Hepatocyte (in vitro differentiated cells): ENCODE measurements at regions not wholly inside any gene's neighbourhood (a gene's known extent, or its start where the extent isn't known, plus 50 kb on each side); places are given as distances from the start of the nearest gene placed in this dataset.

Source experiments
- DNase-seq: peaks from one replicate; pipeline ENCODE4 v3.0.0-alpha.2; 2016; ENCODE audit warnings: low spot score
- H2AFZ ChIP-seq: fragments of 200-600 bp; sonication (generic); 2 replicates; pipeline ENCODE4 v1.6.0; 2016; ENCODE audit warnings: antibody characterized with exemption, mild to moderate bottlenecking
- H3K27ac ChIP-seq: fragments of 200-600 bp; sonication (generic); 2 replicates; pipeline ENCODE4 v1.5.1; 2016; ENCODE audit warnings: mild to moderate bottlenecking
- H3K27me3 ChIP-seq: fragments of 200-600 bp; sonication (generic); 2 replicates; pipeline ENCODE4 v1.6.1; 2016
- H3K36me3 ChIP-seq: fragments of 200-600 bp; sonication (generic); replicated peaks from 2 replicates; pipeline ENCODE4 v1.5.1; 2016; ENCODE audit warnings: low read depth; ENCODE audit not compliant: insufficient read depth
- H3K4me1 ChIP-seq: fragments of 200-600 bp; sonication (generic); 2 replicates; pipeline ENCODE4 v1.5.1; 2016; ENCODE audit warnings: mild to moderate bottlenecking, moderate library complexity; ENCODE audit not compliant: insufficient read depth
- H3K4me2 ChIP-seq: fragments of 200-600 bp; sonication (generic); 2 replicates; pipeline ENCODE4 v1.6.0; 2016
- H3K4me3 ChIP-seq: fragments of 200-600 bp; sonication (generic); 2 replicates; pipeline ENCODE4 v1.5.1; 2016; ENCODE audit warnings: mild to moderate bottlenecking
- H3K79me2 ChIP-seq: fragments of 200-600 bp; sonication (generic); 2 replicates; pipeline ENCODE4 v1.6.0; 2017; ENCODE audit warnings: mild to moderate bottlenecking
- H3K9me2 ChIP-seq: fragments of 200-600 bp; sonication (generic); replicated peaks from 2 replicates; pipeline ENCODE4 v1.6.0; 2017; ENCODE audit warnings: mild to moderate bottlenecking; ENCODE audit not compliant: insufficient read depth
- H3K9me3 ChIP-seq: fragments of 200-600 bp; sonication (generic); 2 replicates; pipeline ENCODE4 v1.5.1; 2016; ENCODE audit warnings: low read depth, mild to moderate bottlenecking
- H4K20me1 ChIP-seq: fragments of 200-600 bp; sonication (generic); 2 replicates; pipeline ENCODE4 v1.6.0; 2016; ENCODE audit warnings: mild to moderate bottlenecking; ENCODE audit not compliant: insufficient read depth, poor library complexity, severe bottlenecking
- EZH2 ChIP-seq: fragments of 200-600 bp; sonication (generic); IDR thresholded peaks from 2 replicates; pipeline ENCODE4 v1.6.1; 2016; ENCODE audit warnings: antibody characterized with exemption, mild to moderate bottlenecking, borderline replicate concordance
- EZH2phosphoT487 ChIP-seq: fragments of 200-600 bp; sonication (generic); IDR thresholded peaks from one replicate; pipeline ENCODE4 v1.6.1; 2018; ENCODE audit warnings: antibody characterized with exemption, mild to moderate bottlenecking, low read depth, moderate library complexity; ENCODE audit not compliant: unreplicated experiment, severe bottlenecking
- WGBS: methylation state at CpG from one replicate; pipeline ENCODE4 v1.1.6; 2016; ENCODE audit warnings: low lambda C conversion rate; ENCODE audit errors: missing lambda C conversion rate; 5-methylcytosine and 5-hydroxymethylcytosine counted together
- TF ChIP-seq, protein P1 (sequence below): fragments of 200-600 bp; sonication (generic); IDR thresholded peaks from 2 replicates; pipeline ENCODE4 v1.5.1; 2016; ENCODE audit warnings: antibody characterized with exemption, mild to moderate bottlenecking; ENCODE audit not compliant: poor library complexity

DNA sequence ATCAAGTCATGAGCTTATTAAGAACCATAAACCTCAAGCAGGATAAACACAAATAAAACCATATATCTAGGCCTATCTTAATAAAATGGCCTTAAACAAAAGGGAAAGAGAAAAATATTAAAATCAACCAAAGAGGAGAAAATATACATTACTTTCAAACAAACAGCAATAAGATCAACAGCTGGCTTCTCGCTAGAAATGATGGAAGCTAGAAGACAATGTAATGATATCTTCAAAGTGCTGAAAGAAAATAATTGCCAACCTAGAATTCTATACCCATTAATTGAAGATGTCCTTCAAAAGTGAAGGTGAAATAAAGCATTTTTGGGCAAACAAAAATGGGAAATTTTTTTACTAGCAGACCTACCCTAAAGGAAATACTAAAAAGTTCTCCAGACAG is 142.9 kb upstream of the PODXL start:
- no peaks in the 10 kb centered on the region for H3K79me2 ChIP-seq
- no peak overlapping the region for H2AFZ ChIP-seq
- no peak overlapping the region for H3K4me3 ChIP-seq
- H3K9me3 ChIP-seq = no peaks in the 10 kb centered on the region
- TF ChIP-seq EZH2 (no peak), EZH2phosphoT487 (no peak)
- TF ChIP-seq, protein P1, sequence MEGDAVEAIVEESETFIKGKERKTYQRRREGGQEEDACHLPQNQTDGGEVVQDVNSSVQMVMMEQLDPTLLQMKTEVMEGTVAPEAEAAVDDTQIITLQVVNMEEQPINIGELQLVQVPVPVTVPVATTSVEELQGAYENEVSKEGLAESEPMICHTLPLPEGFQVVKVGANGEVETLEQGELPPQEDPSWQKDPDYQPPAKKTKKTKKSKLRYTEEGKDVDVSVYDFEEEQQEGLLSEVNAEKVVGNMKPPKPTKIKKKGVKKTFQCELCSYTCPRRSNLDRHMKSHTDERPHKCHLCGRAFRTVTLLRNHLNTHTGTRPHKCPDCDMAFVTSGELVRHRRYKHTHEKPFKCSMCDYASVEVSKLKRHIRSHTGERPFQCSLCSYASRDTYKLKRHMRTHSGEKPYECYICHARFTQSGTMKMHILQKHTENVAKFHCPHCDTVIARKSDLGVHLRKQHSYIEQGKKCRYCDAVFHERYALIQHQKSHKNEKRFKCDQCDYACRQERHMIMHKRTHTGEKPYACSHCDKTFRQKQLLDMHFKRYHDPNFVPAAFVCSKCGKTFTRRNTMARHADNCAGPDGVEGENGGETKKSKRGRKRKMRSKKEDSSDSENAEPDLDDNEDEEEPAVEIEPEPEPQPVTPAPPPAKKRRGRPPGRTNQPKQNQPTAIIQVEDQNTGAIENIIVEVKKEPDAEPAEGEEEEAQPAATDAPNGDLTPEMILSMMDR = no peak
- no peaks in the 10 kb centered on the region for H3K27me3 ChIP-seq
- H3K4me2 ChIP-seq = no peak overlapping the region
- 88% methylated on average over 1 of the region's 1 CpG for WGBS
- no peaks in the 10 kb centered on the region for H3K9me2 ChIP-seq
- no peaks in the 10 kb centered on the region for H4K20me1 ChIP-seq
- no peak overlapping the region for H3K27ac ChIP-seq
- H3K4me1 ChIP-seq = no peaks in the 10 kb centered on the region
- no peak for DNase-seq
- no peaks in the 10 kb centered on the region for H3K36me3 ChIP-seq

DNA sequence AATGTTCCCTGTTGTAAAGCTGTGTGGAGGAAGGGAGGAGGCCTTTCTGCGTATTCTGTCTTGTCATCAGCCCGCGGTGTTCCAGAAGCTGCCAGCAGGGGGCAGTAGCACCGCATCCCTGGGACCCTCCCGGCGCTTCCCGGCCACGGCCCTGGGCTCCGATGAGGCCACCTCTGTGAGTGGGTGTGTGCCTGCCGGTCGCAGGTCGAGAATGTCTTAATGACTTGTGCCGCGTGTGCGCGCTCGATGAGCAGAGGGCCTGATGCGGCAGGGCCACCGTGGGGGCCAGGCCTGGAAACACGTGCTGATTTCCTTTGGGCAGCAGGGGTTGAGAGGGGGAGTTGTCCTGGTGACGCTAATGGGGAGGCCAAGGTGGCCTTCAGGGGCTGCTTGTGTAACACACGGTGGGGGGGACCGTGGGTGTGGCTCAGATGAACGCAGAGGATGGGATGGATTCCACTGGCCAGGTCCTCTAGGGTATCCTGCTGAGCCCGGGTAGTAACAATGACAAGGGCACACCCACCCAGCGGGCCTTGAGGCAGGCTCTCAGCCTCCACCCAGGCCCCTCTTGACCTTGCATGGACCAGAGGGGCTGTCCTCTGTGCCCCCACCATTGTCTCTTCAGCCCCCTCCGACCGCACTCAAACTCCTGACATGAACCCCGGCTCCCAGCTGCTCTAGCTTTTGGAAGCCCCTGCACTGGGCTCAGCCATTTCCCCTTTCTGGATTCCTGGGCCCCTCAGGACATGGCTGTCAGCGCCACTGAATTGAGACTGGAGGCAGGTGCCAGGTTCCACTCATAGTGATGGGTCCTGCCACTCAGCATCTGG is 135.9 kb upstream of the PODXL start:
- Histone ChIP-seq H4K20me1 (no peaks in the 10 kb centered on the region), H3K27me3 (peaks cover 10% of the 10 kb centered on the region), H2AFZ (no peak overlapping the region), H3K4me1 (no peaks in the 10 kb centered on the region), H3K9me2 (no peaks in the 10 kb centered on the region), H3K36me3 (no peaks in the 10 kb centered on the region), H3K27ac (no peak overlapping the region), H3K4me3 (no peak overlapping the region), H3K79me2 (no peaks in the 10 kb centered on the region), H3K9me3 (no peaks in the 10 kb centered on the region), H3K4me2 (peak overlapping the region; percentile 58)
- DNase-seq = peak; percentile 86
- TF ChIP-seq, protein P1 = peak; percentile 98
- no peak for TF ChIP-seq EZH2
- 29% methylated on average over 30 of the region's 30 CpGs for WGBS

DNA sequence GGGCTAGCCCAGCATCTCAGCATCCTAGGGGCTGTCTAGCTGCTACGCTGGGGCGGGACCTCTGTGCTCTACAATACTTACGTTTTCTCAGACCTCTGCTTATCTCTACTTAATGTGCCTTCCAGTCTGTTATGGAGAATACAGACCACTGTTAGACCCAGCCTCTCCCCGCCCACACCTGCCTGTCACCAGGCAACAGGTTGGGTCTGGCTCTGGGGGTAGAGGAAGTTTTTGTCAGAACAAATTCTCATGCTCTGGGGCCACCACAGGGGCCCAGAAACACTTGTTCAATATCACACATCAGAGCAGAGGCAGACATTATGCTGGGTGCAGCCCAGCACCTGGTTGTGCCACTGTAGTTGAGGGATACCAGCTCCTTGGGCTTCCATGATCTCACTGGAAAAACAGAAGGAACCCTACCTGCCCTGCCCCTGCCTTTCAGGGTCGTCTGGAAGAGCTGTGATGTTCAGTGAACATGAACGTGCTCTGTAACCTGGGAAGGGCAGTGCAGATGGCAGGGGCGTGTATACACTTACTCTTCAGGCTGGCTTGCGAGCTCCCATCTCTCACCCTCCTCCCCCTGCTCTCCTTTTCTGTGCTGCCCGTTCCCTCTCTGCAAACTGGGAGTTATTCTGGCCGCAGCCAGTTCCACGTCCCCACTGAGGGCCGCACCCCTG is 135.2 kb upstream of the PODXL start:
- no peak overlapping the region for H2AFZ ChIP-seq
- 44% methylated on average over 12 of the region's 12 CpGs for WGBS
- H3K27me3 ChIP-seq = peaks cover 10% of the 10 kb centered on the region
- no peaks in the 10 kb centered on the region for H4K20me1 ChIP-seq
- no peaks in the 10 kb centered on the region for H3K9me2 ChIP-seq
- no peaks in the 10 kb centered on the region for H3K4me1 ChIP-seq
- no peak for DNase-seq
- no peaks in the 10 kb centered on the region for H3K79me2 ChIP-seq
- no peak overlapping the region for H3K4me3 ChIP-seq
- no peak for TF ChIP-seq EZH2phosphoT487
- TF ChIP-seq, protein P1 = no peak
- no peak overlapping the region for H3K27ac ChIP-seq
- H3K4me2 ChIP-seq = peak overlapping the region; percentile 14
- H3K36me3 ChIP-seq = no peaks in the 10 kb centered on the region
- H3K9me3 ChIP-seq = no peaks in the 10 kb centered on the region
